HG03064 (cell line): ENCODE measurements at regions not wholly inside any gene's neighbourhood (a gene's known extent, or its start where the extent isn't known, plus 50 kb on each side); places are given as distances from the start of the nearest gene placed in this dataset.
A peak's percentile ranks its signal among the peaks of the same experiment; 100 is the strongest.

Experiments
- ATAC-seq: cut with Tn5 transposase; IDR thresholded peaks from one replicate; pipeline ENCODE4 v1.9.1; 2021; ENCODE audit warnings: low read depth; ENCODE audit not compliant: unreplicated experiment

GRCh38 chr16:56094231-56094630 lies 97.1 kb upstream of the GNAO1 start:
- ATAC-seq = no peak

DNA sequence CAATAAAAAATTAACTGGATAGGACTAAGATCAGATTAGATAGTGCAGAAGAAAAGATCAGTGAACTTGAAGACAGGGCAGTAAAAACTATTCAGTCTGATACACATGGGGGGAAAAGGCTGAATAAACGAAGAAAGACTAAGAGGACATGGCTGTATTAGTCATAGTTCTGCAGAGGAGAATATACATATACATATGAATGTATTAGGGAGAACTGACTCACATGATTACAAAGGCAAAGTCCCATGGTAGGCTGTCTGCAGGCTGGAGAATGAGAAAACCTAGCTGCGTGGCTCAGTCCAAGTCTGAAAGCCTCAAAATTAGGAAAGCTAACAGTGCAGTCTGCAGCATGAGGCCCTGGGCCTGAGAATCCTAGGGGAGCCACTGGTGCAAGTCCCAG lies 98.2 kb upstream of the GNAO1 start:
- ATAC-seq = no peak

GRCh38 chr16:56090076-56090475 lies 101.2 kb upstream of the GNAO1 start:
- ATAC-seq = no peak

- ATAC-seq = no peak
Measured at GRCh38 chr16:56087626-56088025, 103.7 kb upstream of the GNAO1 start.

DNA sequence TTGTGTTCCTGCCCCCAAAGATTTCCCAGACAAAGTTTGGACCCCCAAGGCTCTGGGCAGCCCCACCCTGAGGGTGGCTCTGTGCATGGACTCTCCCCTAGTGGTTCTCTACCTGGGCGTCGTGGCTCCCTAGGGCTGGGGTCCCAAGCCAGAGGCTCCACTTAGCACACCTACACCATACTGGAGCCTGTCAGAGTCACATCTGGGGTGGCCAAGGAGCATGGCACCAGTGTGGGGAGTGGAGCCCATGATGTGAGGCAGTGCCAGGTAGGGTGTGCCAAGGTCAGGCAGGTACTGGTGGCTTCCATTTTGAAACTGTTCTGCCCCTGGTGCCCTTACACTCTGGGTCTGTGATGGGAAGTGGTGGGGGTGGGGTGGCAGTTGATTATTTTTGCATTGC lies 109.9 kb upstream of the GNAO1 start:
- no peak for ATAC-seq

DNA sequence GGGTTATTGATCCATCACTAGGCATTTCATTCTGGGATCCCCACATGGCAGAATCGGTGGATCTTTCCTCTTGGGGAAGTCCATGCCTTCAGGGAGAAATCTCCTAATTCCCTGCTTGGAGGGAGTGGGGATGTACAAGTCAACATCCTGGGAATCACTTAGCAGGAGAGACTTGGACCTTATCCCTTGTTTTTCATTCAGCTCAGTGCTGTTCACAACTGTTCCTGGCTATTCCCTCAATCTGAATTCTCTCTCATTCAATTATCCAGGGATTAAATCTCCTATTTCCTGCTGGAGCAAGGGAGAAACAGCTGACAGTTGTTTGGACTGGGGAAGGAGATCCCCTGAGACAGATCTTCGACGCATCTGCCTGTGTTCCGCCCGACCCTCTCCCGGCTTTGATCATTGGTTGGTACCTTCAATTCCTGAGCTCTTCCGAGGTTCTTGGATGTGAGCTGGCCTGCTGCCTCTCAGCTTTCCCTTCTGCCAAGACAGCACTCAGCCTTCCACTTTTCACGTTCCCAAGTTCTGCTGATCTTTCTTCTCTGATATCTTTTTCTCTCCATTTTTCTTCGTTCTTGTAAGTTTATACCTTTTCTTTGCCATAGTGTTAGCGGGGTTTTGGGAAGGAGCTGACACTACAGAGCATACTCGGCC lies 115.4 kb upstream of the GNAO1 start:
- ATAC-seq = no peak

DNA sequence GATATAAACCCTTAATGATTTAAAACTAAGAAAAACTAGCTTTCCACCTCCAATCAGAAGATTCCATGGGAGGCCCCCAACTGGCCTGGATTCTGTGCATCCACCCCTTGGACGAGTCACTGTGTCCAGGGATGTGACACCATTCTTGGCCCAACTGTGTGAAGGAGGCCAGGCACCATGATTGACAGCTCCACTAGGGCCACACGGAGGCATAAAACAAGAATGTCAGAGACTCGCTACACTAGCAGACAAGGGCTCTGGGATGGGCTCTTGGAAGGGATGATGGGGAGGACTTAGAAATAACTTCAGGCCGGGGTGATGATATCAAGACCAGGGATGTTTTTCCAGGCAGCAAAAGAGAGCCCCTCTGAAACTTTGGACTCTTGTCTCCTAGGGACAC lies 117.8 kb upstream of the GNAO1 start:
- no peak for ATAC-seq

DNA sequence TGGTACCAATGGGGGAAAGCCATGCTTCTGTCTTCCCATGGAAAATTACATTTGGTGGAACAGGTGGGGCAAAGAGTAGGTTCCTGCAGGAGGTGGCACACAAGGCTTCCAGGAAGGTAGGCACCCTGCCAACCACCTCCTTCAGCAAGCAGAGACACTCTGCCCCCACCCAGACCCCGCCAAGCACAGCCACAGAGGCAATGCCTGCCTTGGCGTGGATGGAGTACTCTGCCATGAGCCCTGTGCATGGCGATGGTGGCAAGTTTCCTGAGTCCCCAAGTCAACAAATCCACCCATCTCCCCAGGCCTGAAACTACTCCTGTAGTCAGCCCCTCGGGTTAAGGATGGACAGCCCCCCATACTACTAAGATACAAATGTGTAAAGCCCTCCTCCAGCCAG lies 119.2 kb upstream of the GNAO1 start:
- ATAC-seq = no peak

DNA sequence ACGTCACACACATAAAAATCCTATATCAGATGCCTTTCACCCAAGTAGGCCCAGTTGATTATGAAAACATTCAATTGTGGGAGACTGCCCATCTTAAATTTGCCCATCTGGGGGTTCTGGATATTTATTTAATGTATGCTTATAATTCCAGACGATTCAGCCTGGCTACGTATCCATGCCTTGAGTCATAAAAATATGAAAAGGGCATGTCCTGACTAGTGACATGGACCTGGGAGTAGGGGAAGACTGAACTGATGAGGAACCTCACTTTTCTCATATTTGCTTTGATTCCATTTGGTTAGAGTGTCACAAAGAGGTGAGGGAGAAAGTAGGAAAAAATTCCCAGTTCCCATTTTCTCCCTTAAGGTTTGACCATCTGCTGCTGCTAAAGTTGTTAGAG lies 122.5 kb upstream of the GNAO1 start:
- ATAC-seq = no peak

DNA sequence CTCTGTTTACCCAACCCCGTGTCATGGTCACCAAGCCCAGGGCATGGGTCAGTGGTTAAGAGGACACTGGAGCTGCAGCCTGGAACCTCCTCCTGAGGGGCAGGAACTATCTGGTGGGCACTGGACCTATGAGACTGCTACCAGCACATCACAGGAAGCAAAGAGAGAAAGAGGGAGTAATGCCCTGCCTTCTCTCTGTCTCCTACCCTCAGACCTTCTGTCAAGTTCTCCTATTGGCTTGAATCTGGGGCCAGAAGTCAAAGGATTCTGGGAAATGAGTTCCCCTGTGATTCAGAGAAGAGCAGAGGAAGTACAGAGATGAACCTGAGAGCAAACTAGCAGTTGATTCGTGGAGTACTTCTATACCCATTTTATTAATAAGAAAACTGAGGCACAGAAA lies 123.0 kb upstream of the GNAO1 start:
- ATAC-seq = no peak

DNA sequence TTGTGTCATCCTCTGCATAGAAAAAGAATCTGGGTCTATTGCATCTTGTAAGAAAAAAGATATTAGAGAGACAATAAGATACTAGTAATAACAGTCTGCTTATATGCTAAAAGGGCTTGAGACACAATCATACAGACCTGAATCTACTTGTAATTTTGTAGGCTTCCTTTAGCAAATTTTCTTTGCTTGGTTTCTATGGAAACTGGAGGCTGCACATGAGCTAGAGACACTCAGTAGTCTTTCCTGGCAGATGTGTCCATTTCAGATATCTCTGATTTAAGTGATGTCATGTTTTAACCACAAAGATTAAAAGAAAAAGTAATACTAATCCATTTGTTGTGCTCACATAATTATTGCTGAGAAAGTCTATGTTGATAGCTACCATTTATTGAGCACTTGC lies 123.9 kb upstream of the GNAO1 start:
- ATAC-seq = no peak

DNA sequence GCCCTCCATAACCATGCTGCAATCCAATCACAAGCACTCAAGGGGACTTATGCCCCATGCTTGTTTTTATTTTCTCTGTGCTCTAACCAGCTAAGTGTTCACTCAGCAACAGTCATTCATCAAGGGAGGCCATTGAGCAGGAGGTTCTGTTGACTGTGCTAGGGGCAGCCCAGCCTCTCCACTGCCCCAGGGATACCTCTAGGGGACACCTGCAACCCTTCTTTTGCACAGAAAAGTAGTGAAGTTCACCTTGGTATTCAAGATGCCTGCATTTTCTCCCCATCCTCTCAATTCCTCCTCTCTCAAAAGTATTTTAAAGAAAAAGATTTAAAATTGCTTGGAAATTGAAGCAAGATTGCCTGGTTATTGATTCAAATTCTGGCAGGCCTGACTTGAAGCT lies 124.7 kb upstream of the GNAO1 start:
- no peak for ATAC-seq

DNA sequence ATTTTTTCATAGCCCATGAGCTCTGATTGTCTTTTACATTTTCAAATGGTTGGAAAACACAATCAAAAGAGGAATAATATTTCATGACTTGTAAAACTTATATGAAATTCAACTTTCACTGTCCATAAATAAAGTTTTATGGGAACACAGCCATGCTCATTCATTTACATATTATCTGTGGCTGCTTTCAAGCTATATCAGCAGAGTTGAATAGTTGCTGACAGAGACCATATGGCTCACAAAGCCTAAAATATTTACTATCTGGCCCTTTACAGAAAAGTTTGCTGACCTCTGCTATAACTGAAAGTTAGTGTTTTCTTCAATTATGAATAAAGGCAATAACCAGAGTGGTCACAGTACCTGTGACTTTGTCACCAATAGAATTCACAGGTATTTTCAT lies 128.2 kb upstream of the GNAO1 start:
- ATAC-seq = no peak

DNA sequence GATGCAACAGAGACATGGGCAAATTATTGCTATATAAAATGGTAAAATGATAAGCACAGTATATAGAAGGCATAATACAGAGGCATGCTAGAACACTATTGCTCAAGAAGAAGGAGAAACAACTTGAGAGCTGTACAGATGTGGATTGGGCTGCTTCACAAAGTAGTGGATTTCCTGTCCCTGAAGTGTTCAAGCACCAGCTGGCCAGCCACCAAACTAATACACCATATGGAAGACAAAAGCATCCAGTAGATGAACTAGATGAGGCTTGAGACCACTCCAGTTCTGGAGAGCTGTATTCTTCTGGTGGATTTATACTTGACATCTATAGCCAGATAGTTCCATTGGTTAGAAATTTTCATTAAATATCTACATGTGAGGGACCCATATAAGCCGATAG lies 134.1 kb upstream of the GNAO1 start:
- ATAC-seq = no peak

- no peak for ATAC-seq
Measured at GRCh38 chr16:56050916-56051315, 140.4 kb upstream of the GNAO1 start.

DNA sequence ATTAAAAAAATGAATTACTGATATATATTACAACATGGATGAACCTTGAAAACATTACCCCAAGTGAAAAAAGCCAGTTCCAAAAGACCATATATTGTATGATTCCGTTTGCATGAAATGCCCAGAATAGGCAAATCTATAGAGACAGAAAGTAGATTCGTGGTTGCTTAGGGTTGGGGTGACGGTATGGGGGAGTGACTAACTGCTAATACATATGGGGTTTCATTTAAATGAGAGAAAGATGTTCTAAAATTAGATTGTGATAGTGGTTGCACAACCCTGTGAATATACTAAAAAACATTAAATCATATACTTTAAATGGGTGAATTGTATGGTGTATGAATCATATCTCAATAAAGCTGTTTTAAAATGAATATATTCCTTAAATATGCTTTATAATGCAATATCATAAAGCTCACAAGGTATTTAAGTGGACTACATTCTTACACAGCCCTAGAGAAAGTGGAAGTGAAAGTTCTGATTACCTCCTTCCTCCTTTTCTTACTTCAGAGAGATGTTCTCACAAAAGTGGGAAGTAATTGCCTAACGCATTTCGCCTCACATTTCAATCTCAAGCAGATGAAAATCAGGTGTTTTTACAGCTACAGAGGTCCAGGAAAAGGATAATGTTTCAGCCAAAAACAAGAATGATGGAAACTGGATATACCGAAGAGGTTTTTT lies 142.7 kb upstream of the GNAO1 start:
- ATAC-seq = peak; percentile 91

GRCh38 chr16:56047307-56048234 lies 143.7 kb upstream of the GNAO1 start:
- ATAC-seq = no peak

GRCh38 chr16:56042416-56042815 lies 148.9 kb upstream of the GNAO1 start:
- ATAC-seq = no peak

DNA sequence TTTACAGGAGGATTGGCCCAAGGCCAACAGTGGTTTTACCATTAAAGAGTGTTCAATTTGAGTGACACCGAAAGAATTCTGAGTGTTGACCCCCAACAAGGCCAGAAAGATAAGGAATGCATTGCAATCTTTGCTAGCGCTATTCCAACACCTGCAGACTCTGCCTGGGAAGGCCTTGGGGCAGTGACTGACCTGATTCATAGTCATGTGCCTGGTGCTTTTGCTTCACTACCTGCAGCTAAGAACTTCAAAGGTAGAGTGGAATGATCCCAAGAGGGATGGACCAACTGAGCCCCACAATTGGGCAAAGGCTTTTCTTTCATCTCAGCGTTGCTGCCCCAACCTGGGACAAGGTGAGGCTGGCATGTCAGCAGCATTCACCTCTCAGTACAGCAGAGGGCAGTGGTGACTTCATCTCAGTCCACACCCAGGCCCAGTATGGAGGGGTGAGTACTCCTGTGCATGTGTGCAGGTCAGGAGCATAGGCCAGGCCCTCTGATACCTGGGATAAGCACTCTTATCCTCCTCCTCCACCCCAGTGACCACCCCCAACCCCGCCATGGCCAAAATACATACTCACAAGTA lies 149.6 kb upstream of the GNAO1 start:
- ATAC-seq = no peak

- ATAC-seq = no peak
Measured at GRCh38 chr16:56038564-56039098, 152.7 kb upstream of the GNAO1 start.

DNA sequence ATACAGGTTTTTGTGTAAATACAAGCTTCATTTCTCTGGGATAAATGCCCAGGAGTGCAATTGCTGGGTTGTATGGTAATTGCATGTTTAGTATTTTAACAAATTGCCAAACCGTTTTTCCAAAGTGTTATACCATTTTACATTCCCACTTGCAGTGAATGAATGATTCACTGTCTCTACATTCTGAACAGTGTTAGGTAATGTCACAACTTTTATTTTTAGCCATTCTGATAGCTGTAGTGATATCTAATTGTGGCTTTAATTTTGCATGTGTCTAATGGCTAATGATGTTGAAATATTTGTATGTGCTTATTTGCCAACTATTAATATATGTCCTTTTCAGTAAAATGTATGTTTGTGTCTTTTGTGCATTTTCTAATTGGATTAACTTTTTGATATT lies 156.9 kb upstream of the CES5A start:
- no peak for ATAC-seq
